OCI-LY3 (cell line): ENCODE measurements at regions not wholly inside any gene's neighbourhood (a gene's known extent, or its start where the extent isn't known, plus 50 kb on each side); places are given as distances from the start of the nearest gene placed in this dataset.
"Not testable (repeated sequence)": the region's sequence is repeated elsewhere in the genome, so short reads cannot be mapped to it uniquely, and the experiment has no call there.

Source experiments
- H2AFZ ChIP-seq: fragments of 200-600, 300-600 bp; shearing (Covaris generic); 2 replicates; pipeline ENCODE4 v1.6.0; 2014; ENCODE audit warnings: antibody characterized with exemption, low read depth, low read length
- H3K27ac ChIP-seq: fragments of 200-600, 300-600 bp; sonication (generic); 2 replicates; pipeline ENCODE4 v1.5.1; 2014; ENCODE audit warnings: mild to moderate bottlenecking, low read length, moderate library complexity, mixed read lengths
- H3K27me3 ChIP-seq: fragments of 200-600, 300-600 bp; sonication (generic); 2 replicates; pipeline ENCODE4 v1.6.1; 2014; ENCODE audit warnings: low read depth, low read length, mixed read lengths
- H3K36me3 ChIP-seq: fragments of 200-600, 300-600 bp; sonication (generic); replicated peaks from 2 replicates; pipeline ENCODE3; 2014; ENCODE audit warnings: low read depth, low read length, mixed read lengths
- H3K4me1 ChIP-seq: fragments of 300-600, 200-600 bp; sonication (generic); 2 replicates; pipeline ENCODE4 v1.6.1; 2014; ENCODE audit warnings: low read length, mixed read lengths
- H3K4me2 ChIP-seq: fragments of 200-600, 300-600 bp; sonication (generic); 2 replicates; pipeline ENCODE4 v1.6.1; 2014; ENCODE audit warnings: low read length, mixed read lengths
- H3K4me3 ChIP-seq: fragments of 300-600, 200-600 bp; sonication (generic); 2 replicates; pipeline ENCODE4 v1.5.1; 2014; ENCODE audit warnings: antibody characterized with exemption, mild to moderate bottlenecking, low read length, moderate library complexity
- H3K79me2 ChIP-seq: fragments of 300-600, 200-600 bp; shearing (Covaris generic); 2 replicates; pipeline ENCODE4 v1.6.1; 2014; ENCODE audit warnings: mild to moderate bottlenecking, low read length, mixed read lengths
- H3K9ac ChIP-seq: fragments of 300-600, 200-600 bp; shearing (Covaris generic); 2 replicates; pipeline ENCODE4 v1.6.0; 2014; ENCODE audit warnings: mild to moderate bottlenecking, low read length, moderate library complexity
- H3K9me3 ChIP-seq: fragments of 200-600, 300-600 bp; shearing (Covaris generic); 2 replicates; pipeline ENCODE4 v1.6.1; 2014; ENCODE audit warnings: low read length, mixed read lengths; ENCODE audit not compliant: insufficient read depth
- H4K20me1 ChIP-seq: fragments of 200-600, 300-600 bp; sonication (generic); 2 replicates; pipeline ENCODE4 v1.6.1; 2016; ENCODE audit warnings: low read length, mixed read lengths; ENCODE audit not compliant: insufficient read depth
- EZH2phosphoT487 ChIP-seq: fragments of 200-600 bp; shearing (Covaris generic); IDR thresholded peaks from 2 replicates; pipeline ENCODE4 v1.6.1; 2018; ENCODE audit warnings: antibody characterized with exemption, mixed run types, low read depth
- TF ChIP-seq, protein P1 (sequence below): fragments of 200-600, 300-600 bp; sonication (generic); IDR thresholded peaks from 2 replicates; pipeline ENCODE4 v1.5.1; 2014; ENCODE audit warnings: antibody characterized with exemption, low read length, low read depth

DNA sequence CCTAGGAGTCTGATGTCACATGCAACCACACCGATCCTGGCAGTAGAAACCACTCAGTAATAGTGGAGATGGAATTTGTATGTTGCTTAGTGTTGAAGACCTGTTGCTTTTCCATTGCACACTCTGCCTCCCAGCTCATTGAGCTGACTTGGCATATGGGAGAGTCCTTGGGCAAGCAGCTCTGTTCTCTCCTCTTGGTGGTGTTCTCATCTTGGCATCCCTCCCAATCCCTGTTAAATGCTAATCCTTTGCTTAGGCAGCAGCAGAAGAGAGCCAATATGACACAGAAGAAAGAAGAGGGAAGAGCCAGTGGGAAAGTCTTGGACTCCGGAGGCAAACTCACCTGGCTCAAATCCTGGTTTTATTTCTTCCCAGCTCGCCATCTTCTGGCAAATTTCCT lies 178.0 kb upstream of the CAND1 start:
- no peaks in the 10 kb centered on the region for H3K4me1 ChIP-seq
- no peak overlapping the region for H3K4me2 ChIP-seq
- no peak overlapping the region for H3K27ac ChIP-seq
- no peak for TF ChIP-seq EZH2phosphoT487
- TF ChIP-seq, protein P1, sequence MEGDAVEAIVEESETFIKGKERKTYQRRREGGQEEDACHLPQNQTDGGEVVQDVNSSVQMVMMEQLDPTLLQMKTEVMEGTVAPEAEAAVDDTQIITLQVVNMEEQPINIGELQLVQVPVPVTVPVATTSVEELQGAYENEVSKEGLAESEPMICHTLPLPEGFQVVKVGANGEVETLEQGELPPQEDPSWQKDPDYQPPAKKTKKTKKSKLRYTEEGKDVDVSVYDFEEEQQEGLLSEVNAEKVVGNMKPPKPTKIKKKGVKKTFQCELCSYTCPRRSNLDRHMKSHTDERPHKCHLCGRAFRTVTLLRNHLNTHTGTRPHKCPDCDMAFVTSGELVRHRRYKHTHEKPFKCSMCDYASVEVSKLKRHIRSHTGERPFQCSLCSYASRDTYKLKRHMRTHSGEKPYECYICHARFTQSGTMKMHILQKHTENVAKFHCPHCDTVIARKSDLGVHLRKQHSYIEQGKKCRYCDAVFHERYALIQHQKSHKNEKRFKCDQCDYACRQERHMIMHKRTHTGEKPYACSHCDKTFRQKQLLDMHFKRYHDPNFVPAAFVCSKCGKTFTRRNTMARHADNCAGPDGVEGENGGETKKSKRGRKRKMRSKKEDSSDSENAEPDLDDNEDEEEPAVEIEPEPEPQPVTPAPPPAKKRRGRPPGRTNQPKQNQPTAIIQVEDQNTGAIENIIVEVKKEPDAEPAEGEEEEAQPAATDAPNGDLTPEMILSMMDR = no peak
- H3K79me2 ChIP-seq = no peaks in the 10 kb centered on the region
- no peaks in the 10 kb centered on the region for H4K20me1 ChIP-seq
- no peak overlapping the region for H3K9ac ChIP-seq
- H3K4me3 ChIP-seq = no peak overlapping the region
- no peaks in the 10 kb centered on the region for H3K36me3 ChIP-seq
- H2AFZ ChIP-seq = no peak overlapping the region
- H3K9me3 ChIP-seq = no peaks in the 10 kb centered on the region
- H3K27me3 ChIP-seq = 0 out of 2 replicates have a peak, but pooled peaks cover 5% of the 10 kb centered on the region

GRCh38 chr12:67091678-67092077 lies 177.5 kb upstream of the CAND1 start:
- no peaks in the 10 kb centered on the region for H4K20me1 ChIP-seq
- no peaks in the 10 kb centered on the region for H3K79me2 ChIP-seq
- no peaks in the 10 kb centered on the region for H3K36me3 ChIP-seq
- no peak overlapping the region for H3K4me2 ChIP-seq
- no peak for TF ChIP-seq EZH2phosphoT487
- TF ChIP-seq, protein P1 = no peak
- H3K4me1 ChIP-seq = no peaks in the 10 kb centered on the region
- no peak overlapping the region for H3K4me3 ChIP-seq
- H2AFZ ChIP-seq = no peak overlapping the region
- H3K9me3 ChIP-seq = no peaks in the 10 kb centered on the region
- no peak overlapping the region for H3K27ac ChIP-seq
- H3K27me3 ChIP-seq = 0 out of 2 replicates have a peak, but pooled peaks cover 5% of the 10 kb centered on the region
- H3K9ac ChIP-seq = no peak overlapping the region

- not testable (repeated sequence) for H4K20me1 ChIP-seq, H3K9me3 ChIP-seq, H3K4me3 ChIP-seq, H3K27me3 ChIP-seq, H3K9ac ChIP-seq, H3K36me3 ChIP-seq, H2AFZ ChIP-seq, H3K79me2 ChIP-seq, H3K4me2 ChIP-seq, H3K4me1 ChIP-seq, H3K27ac ChIP-seq
Observed at GRCh38 chr12:67092934-67093333, 176.2 kb upstream of the CAND1 start.

- no peaks in the 10 kb centered on the region for H3K79me2 ChIP-seq
- H3K4me3 ChIP-seq = no peak overlapping the region
- H3K9me3 ChIP-seq = no peaks in the 10 kb centered on the region
- H3K9ac ChIP-seq = no peak overlapping the region
- H4K20me1 ChIP-seq = no peaks in the 10 kb centered on the region
- H3K4me2 ChIP-seq = no peak overlapping the region
- no peaks in the 10 kb centered on the region for H3K36me3 ChIP-seq
- H3K27ac ChIP-seq = no peak overlapping the region
- 0 out of 2 replicates have a peak, but pooled peaks cover 3% of the 10 kb centered on the region for H3K27me3 ChIP-seq
- TF ChIP-seq, protein P1 = no peak
- no peak overlapping the region for H2AFZ ChIP-seq
- H3K4me1 ChIP-seq = peaks cover 3% of the 10 kb centered on the region; the same call in 1 of the 2 replicates
Observed at GRCh38 chr12:67096533-67097318, 172.4 kb upstream of the CAND1 start.
